HepG2 (cell line): ENCODE measurements at regions not wholly inside any gene's neighbourhood (a gene's known extent, or its start where the extent isn't known, plus 50 kb on each side); places are given as distances from the start of the nearest gene placed in this dataset.

Experiments
- ATAD3A ChIP-seq: sonication (generic); formaldehyde crosslinking; IDR thresholded peaks from 2 replicates; pipeline ENCODE4 v1.4.0; 2020; ENCODE audit warnings: missing genetic modification reagents
- BCL6 ChIP-seq: IDR thresholded peaks from 2 replicates; pipeline ENCODE4 v1.6.1; 2016; ENCODE audit warnings: missing genetic modification reagents, missing compliant biosample characterization
- DMAP1 ChIP-seq: IDR thresholded peaks from 2 replicates; pipeline ENCODE4 v1.6.1; 2016
- DR1 ChIP-seq: sonication (generic); formaldehyde crosslinking; IDR thresholded peaks from 2 replicates; pipeline ENCODE4 v1.8.0; 2021; ENCODE audit warnings: mild to moderate bottlenecking, missing genetic modification reagents, inconsistent platforms
- DRAP1 ChIP-seq: IDR thresholded peaks from 2 replicates; pipeline ENCODE4 v1.6.1; 2016; ENCODE audit warnings: missing genetic modification reagents, missing compliant biosample characterization
- FLYWCH1 ChIP-seq: sonication (generic); formaldehyde crosslinking; IDR thresholded peaks from 2 replicates; pipeline ENCODE4 v1.8.1; 2023; ENCODE audit warnings: mild to moderate bottlenecking, missing genetic modification reagents
- FOXK2 ChIP-seq: fragments of 450-650 bp; IDR thresholded peaks from 2 replicates; pipeline ENCODE4 v1.6.1; 2016
- KLF12 ChIP-seq: sonication (generic); formaldehyde crosslinking; IDR thresholded peaks from 2 replicates; pipeline ENCODE4 v1.4.0; 2020; ENCODE audit warnings: missing genetic modification reagents, borderline replicate concordance
- MAF1 ChIP-seq: sonication (generic); formaldehyde crosslinking; IDR thresholded peaks from 2 replicates; pipeline ENCODE4 v1.5.0; 2020; ENCODE audit warnings: missing genetic modification reagents, borderline replicate concordance
- MIXL1 ChIP-seq: IDR thresholded peaks from 2 replicates; pipeline ENCODE4 v1.6.1; 2016
- MLLT10 ChIP-seq: sonication (generic); formaldehyde crosslinking; IDR thresholded peaks from 2 replicates; pipeline ENCODE4 v1.4.0; 2020; ENCODE audit warnings: missing genetic modification reagents
- PAF1 ChIP-seq: IDR thresholded peaks from 2 replicates; pipeline ENCODE4 v1.6.1; 2016; ENCODE audit warnings: missing genetic modification reagents, missing compliant biosample characterization
- RBFOX2 ChIP-seq: fragments of 200-400 bp; formaldehyde crosslinking; IDR thresholded peaks from 2 replicates; pipeline ENCODE4 v1.6.1; 2017; ENCODE audit warnings: low read depth, mild to moderate bottlenecking, low read length
- SMYD3 ChIP-seq: sonication (generic); formaldehyde crosslinking; IDR thresholded peaks from 2 replicates; pipeline ENCODE4 v1.8.1; 2023; ENCODE audit warnings: mild to moderate bottlenecking, missing genetic modification reagents
- SNAI1 ChIP-seq: sonication (generic); formaldehyde crosslinking; IDR thresholded peaks from 2 replicates; pipeline ENCODE4 v1.5.0; 2020; ENCODE audit warnings: mild to moderate bottlenecking, missing genetic modification reagents, borderline replicate concordance
- SNAPC2 ChIP-seq: sonication (generic); formaldehyde crosslinking; IDR thresholded peaks from 2 replicates; pipeline ENCODE4 v1.8.1; 2022; ENCODE audit warnings: mild to moderate bottlenecking, missing genetic modification reagents
- STAT5B ChIP-seq: sonication (generic); formaldehyde crosslinking; IDR thresholded peaks from 2 replicates; pipeline ENCODE4 v1.4.0; 2020; ENCODE audit warnings: missing genetic modification reagents
- TFE3 ChIP-seq: IDR thresholded peaks from 2 replicates; pipeline ENCODE4 v1.6.1; 2016
- ZBTB37 ChIP-seq: sonication (generic); formaldehyde crosslinking; IDR thresholded peaks from 2 replicates; pipeline ENCODE4 v1.4.0; 2020; ENCODE audit warnings: mild to moderate bottlenecking, missing genetic modification reagents
- ZFP1 ChIP-seq: IDR thresholded peaks from 2 replicates; pipeline ENCODE4 v1.6.1; 2016
- ZMAT3 ChIP-seq: sonication (generic); formaldehyde crosslinking; conservative IDR thresholded peaks from 2 replicates; pipeline ENCODE4 v1.7.0; 2021; ENCODE audit warnings: missing genetic modification reagents
- ZNF230 ChIP-seq: sonication (generic); formaldehyde crosslinking; IDR thresholded peaks from 2 replicates; pipeline ENCODE4 v1.4.0; 2020; ENCODE audit warnings: mild to moderate bottlenecking, missing genetic modification reagents
- ZNF296 ChIP-seq: sonication (generic); formaldehyde crosslinking; conservative IDR thresholded peaks from 2 replicates; pipeline ENCODE4 v1.5.0; 2020; ENCODE audit warnings: mild to moderate bottlenecking, missing genetic modification reagents
- ZNF30 ChIP-seq: sonication (generic); formaldehyde crosslinking; IDR thresholded peaks from 2 replicates; pipeline ENCODE4 v1.5.0; 2020; ENCODE audit warnings: mild to moderate bottlenecking, missing genetic modification reagents
- ZNF333 ChIP-seq: sonication (generic); formaldehyde crosslinking; IDR thresholded peaks from 2 replicates; pipeline ENCODE4 v1.4.0; 2020; ENCODE audit warnings: mild to moderate bottlenecking, missing genetic modification reagents, borderline replicate concordance
- ZNF382 ChIP-seq: sonication (generic); formaldehyde crosslinking; IDR thresholded peaks from 2 replicates; pipeline ENCODE4 v1.5.0; 2020; ENCODE audit warnings: missing genetic modification reagents, mild to moderate bottlenecking, borderline replicate concordance
- ZNF468 ChIP-seq: sonication (generic); formaldehyde crosslinking; IDR thresholded peaks from 2 replicates; pipeline ENCODE4 v1.8.0; 2022; ENCODE audit warnings: mild to moderate bottlenecking, moderate library complexity, missing genetic modification reagents
- ZNF562 ChIP-seq: sonication (generic); formaldehyde crosslinking; IDR thresholded peaks from 2 replicates; pipeline ENCODE4 v1.8.0; 2022; ENCODE audit warnings: missing genetic modification reagents, borderline replicate concordance
- ZNF878 ChIP-seq: sonication (generic); formaldehyde crosslinking; IDR thresholded peaks from 2 replicates; pipeline ENCODE4 v1.8.1; 2023; ENCODE audit warnings: mild to moderate bottlenecking, missing genetic modification reagents, moderate library complexity
- TF ChIP-seq, protein P1 (sequence below): sonication (generic); formaldehyde crosslinking; IDR thresholded peaks from 2 replicates; pipeline ENCODE4 v1.4.0; 2020; ENCODE audit warnings: missing genetic modification reagents

GRCh38 chr10:78437998-78438906, 404.6 kb downstream of the RPS24 start (continued):
- TF ChIP-seq ZFP1 (CRISPR knock-in tag) (no peak), DRAP1 (CRISPR knock-in tag) (no peak), BCL6 (CRISPR knock-in tag) (peak; percentile 40; the same call in 1 of the 2 replicates), PAF1 (CRISPR knock-in tag) (no peak), SNAPC2 (CRISPR knock-in tag) (no peak), SMYD3 (CRISPR knock-in tag) (no peak), ZNF562 (CRISPR knock-in tag) (no peak), ZNF30 (CRISPR knock-in tag) (no peak), MLLT10 (CRISPR knock-in tag) (no peak), ZNF878 (CRISPR knock-in tag) (no peak; the same call in 1 of the 2 replicates), TFE3 (CRISPR knock-in tag) (peak; percentile 60; the same call in 1 of the 2 replicates), ZNF382 (no peak), RBFOX2 (no peak), MAF1 (no peak), ZNF296 (no peak), ZNF468 (CRISPR knock-in tag) (no peak), FOXK2 (no peak), DR1 (CRISPR knock-in tag) (no peak), DMAP1 (no peak), ZNF333 (CRISPR knock-in tag) (no peak), SNAI1 (CRISPR knock-in tag) (no peak), ZNF230 (0 out of 2 replicates have a peak, but pooled peaks have one; percentile 49), MIXL1 (peak; percentile 41; the same call in 1 of the 2 replicates), ZMAT3 (CRISPR knock-in tag) (no peak; the same call in 1 of the 2 replicates), KLF12 (no peak), ZBTB37 (CRISPR knock-in tag) (0 out of 2 replicates have a peak, but pooled peaks have one; percentile 32), FLYWCH1 (CRISPR knock-in tag) (peak; percentile 63; the same call in 1 of the 2 replicates), STAT5B (CRISPR knock-in tag) (no peak), ATAD3A (CRISPR knock-in tag) (no peak)
- TF ChIP-seq, protein P1, sequence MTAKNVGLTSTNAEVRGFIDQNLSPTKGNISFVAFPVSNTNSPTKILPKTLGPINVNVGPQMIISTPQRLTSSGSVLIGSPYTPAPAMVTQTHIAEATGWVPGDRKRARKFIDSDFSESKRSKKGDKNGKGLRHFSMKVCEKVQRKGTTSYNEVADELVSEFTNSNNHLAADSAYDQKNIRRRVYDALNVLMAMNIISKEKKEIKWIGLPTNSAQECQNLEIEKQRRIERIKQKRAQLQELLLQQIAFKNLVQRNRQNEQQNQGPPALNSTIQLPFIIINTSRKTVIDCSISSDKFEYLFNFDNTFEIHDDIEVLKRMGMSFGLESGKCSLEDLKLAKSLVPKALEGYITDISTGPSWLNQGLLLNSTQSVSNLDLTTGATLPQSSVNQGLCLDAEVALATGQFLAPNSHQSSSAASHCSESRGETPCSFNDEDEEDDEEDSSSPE (CRISPR knock-in tag): no peak
